B cell (primary cell): ENCODE measurements at regions not wholly inside any gene's neighbourhood (a gene's known extent, or its start where the extent isn't known, plus 50 kb on each side); places are given as distances from the start of the nearest gene placed in this dataset.

ENCODE experiments used
- EZH2 ChIP-seq: IDR thresholded peaks from 2 replicates; pipeline ENCODE4 v1.6.1; 2012; ENCODE audit warnings: borderline replicate concordance, low read depth, mild to moderate bottlenecking, moderate library complexity, low read length; ENCODE audit not compliant: insufficient read depth, poor library complexity, severe bottlenecking
- TF ChIP-seq, protein P1 (sequence below): fragments of 200-600 bp; IDR thresholded peaks from one replicate; pipeline ENCODE4 v1.8.0; 2022; ENCODE audit warnings: antibody characterized with exemption, mild to moderate bottlenecking

DNA sequence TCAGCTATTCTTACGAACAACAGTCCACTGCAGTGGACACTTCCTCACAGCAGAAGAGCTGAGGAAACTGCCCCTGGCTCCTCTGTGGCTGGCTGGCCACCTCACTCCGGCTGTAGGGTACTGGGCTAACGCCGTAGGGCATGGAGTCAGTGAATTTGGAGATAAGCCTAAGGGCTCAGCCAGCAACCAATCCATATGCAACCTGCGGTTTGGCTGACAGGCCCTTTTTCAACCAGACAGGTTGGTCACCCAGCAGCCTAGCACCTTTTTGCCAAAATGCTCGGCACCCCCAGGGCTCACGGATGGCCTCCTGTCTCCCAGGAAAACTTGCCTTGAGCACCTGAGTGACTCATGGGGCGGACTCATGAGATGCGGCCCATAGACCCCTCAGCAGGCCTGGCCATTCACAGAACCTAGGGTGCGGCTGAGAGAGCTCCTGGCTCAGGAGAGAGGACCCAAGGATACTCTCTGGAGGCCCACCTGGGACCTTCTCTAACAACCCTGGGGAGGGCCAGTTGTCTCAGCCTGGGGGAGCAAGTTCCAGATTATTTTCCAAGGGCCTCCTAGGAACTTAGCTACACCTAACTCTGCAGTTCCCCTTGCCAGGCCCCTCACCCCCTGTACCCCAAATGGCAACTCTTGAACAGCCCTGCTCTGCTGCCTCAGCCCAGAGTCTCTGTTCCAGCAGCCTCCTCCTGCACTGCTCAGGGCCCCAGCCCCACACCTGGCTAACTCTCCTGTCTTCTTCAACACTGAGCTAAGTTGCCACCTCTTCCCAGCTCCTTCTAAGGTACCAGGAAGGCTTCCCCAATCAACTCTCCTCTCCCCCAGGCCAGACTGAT, 252.1 kb downstream of the CYP26B1 start:
- no peak for TF ChIP-seq EZH2
- TF ChIP-seq, protein P1, sequence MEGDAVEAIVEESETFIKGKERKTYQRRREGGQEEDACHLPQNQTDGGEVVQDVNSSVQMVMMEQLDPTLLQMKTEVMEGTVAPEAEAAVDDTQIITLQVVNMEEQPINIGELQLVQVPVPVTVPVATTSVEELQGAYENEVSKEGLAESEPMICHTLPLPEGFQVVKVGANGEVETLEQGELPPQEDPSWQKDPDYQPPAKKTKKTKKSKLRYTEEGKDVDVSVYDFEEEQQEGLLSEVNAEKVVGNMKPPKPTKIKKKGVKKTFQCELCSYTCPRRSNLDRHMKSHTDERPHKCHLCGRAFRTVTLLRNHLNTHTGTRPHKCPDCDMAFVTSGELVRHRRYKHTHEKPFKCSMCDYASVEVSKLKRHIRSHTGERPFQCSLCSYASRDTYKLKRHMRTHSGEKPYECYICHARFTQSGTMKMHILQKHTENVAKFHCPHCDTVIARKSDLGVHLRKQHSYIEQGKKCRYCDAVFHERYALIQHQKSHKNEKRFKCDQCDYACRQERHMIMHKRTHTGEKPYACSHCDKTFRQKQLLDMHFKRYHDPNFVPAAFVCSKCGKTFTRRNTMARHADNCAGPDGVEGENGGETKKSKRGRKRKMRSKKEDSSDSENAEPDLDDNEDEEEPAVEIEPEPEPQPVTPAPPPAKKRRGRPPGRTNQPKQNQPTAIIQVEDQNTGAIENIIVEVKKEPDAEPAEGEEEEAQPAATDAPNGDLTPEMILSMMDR, result no peak
